ENCODE measurements at regions not wholly inside any gene's neighbourhood (a gene's known extent, or its start where the extent isn't known, plus 50 kb on each side); places are given as distances from the start of the nearest gene placed in this dataset. TPM values are rescaled to one million over a fixed set of nuclear protein-coding genes. Genes with fewer than 3 reads are reported as not detected.

GRCh38 chr2:51085420-51086068 is 53.6 kb upstream of the NRXN1 start (continued):
- TF ChIP-seq, protein P1, sequence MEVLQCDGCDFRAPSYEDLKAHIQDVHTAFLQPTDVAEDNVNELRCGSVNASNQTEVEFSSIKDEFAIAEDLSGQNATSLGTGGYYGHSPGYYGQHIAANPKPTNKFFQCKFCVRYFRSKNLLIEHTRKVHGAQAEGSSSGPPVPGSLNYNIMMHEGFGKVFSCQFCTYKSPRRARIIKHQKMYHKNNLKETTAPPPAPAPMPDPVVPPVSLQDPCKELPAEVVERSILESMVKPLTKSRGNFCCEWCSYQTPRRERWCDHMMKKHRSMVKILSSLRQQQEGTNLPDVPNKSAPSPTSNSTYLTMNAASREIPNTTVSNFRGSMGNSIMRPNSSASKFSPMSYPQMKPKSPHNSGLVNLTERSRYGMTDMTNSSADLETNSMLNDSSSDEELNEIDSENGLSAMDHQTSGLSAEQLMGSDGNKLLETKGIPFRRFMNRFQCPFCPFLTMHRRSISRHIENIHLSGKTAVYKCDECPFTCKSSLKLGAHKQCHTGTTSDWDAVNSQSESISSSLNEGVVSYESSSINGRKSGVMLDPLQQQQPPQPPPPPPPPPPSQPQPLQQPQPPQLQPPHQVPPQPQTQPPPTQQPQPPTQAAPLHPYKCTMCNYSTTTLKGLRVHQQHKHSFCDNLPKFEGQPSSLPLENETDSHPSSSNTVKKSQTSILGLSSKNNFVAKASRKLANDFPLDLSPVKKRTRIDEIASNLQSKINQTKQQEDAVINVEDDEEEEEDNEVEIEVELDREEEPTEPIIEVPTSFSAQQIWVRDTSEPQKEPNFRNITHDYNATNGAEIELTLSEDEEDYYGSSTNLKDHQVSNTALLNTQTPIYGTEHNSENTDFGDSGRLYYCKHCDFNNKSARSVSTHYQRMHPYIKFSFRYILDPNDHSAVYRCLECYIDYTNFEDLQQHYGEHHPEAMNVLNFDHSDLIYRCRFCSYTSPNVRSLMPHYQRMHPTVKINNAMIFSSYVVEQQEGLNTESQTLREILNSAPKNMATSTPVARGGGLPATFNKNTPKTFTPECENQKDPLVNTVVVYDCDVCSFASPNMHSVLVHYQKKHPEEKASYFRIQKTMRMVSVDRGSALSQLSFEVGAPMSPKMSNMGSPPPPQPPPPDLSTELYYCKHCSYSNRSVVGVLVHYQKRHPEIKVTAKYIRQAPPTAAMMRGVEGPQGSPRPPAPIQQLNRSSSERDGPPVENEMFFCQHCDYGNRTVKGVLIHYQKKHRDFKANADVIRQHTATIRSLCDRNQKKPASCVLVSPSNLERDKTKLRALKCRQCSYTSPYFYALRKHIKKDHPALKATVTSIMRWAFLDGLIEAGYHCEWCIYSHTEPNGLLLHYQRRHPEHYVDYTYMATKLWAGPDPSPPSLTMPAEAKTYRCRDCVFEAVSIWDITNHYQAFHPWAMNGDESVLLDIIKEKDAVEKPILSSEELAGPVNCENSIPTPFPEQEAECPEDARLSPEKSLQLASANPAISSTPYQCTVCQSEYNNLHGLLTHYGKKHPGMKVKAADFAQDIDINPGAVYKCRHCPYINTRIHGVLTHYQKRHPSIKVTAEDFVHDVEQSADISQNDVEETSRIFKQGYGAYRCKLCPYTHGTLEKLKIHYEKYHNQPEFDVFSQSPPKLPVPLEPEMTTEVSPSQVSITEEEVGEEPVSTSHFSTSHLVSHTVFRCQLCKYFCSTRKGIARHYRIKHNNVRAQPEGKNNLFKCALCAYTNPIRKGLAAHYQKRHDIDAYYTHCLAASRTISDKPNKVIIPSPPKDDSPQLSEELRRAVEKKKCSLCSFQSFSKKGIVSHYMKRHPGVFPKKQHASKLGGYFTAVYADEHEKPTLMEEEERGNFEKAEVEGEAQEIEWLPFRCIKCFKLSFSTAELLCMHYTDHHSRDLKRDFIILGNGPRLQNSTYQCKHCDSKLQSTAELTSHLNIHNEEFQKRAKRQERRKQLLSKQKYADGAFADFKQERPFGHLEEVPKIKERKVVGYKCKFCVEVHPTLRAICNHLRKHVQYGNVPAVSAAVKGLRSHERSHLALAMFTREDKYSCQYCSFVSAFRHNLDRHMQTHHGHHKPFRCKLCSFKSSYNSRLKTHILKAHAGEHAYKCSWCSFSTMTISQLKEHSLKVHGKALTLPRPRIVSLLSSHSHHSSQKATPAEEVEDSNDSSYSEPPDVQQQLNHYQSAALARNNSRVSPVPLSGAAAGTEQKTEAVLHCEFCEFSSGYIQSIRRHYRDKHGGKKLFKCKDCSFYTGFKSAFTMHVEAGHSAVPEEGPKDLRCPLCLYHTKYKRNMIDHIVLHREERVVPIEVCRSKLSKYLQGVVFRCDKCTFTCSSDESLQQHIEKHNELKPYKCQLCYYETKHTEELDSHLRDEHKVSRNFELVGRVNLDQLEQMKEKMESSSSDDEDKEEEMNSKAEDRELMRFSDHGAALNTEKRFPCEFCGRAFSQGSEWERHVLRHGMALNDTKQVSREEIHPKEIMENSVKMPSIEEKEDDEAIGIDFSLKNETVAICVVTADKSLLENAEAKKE (CRISPR knock-in tag; IDR thresholded peaks at IDR 0.05) = no peak

- Mint-ChIP-seq H3K27ac (peak overlapping the region; percentile 20; the same call in 1 of the 2 replicates), H3K9me3 (no peaks in the 10 kb centered on the region; the same call in 2 of the 3 replicates), H3K4me1 (peaks cover 12% of the 10 kb centered on the region), H3K27me3 (ENCODE audit: insufficient read depth, low read depth, poor library complexity) (peaks cover 1% of the 10 kb centered on the region), H3K4me3 (no peak overlapping the region), H3K36me3 (ENCODE audit: low read depth) (peaks cover 2% of the 10 kb centered on the region; the same call in 1 of the 3 replicates)
- Histone ChIP-seq H3K27ac (ENCODE audit: low read depth) (no peak overlapping the region), H3K4me3 (no peak overlapping the region), H2AFZ (no peak overlapping the region), H3K36me3 (ENCODE audit: insufficient read depth) (no peaks in the 10 kb centered on the region), H3K4me1 (ENCODE audit: insufficient read depth) (peaks cover 4% of the 10 kb centered on the region), H3K4me2 (no peak overlapping the region), H3K27me3 (ENCODE audit: insufficient read depth) (no peaks in the 10 kb centered on the region), H4K20me1 (replicated peaks; ENCODE audit: insufficient read depth) (no peaks in the 10 kb centered on the region), H3K9me2 (ENCODE audit: insufficient read depth) (no peaks in the 10 kb centered on the region), H3K79me2 (replicated peaks; ENCODE audit: insufficient read depth) (no peaks in the 10 kb centered on the region), H3F3A (replicated peaks; ENCODE audit: low read depth) (no peaks in the 10 kb centered on the region)
- TF ChIP-seq, protein P2, sequence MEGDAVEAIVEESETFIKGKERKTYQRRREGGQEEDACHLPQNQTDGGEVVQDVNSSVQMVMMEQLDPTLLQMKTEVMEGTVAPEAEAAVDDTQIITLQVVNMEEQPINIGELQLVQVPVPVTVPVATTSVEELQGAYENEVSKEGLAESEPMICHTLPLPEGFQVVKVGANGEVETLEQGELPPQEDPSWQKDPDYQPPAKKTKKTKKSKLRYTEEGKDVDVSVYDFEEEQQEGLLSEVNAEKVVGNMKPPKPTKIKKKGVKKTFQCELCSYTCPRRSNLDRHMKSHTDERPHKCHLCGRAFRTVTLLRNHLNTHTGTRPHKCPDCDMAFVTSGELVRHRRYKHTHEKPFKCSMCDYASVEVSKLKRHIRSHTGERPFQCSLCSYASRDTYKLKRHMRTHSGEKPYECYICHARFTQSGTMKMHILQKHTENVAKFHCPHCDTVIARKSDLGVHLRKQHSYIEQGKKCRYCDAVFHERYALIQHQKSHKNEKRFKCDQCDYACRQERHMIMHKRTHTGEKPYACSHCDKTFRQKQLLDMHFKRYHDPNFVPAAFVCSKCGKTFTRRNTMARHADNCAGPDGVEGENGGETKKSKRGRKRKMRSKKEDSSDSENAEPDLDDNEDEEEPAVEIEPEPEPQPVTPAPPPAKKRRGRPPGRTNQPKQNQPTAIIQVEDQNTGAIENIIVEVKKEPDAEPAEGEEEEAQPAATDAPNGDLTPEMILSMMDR (conservative IDR thresholded peaks at IDR 0.05; ENCODE audit: low read depth in 2 of 2) = 0 out of 4 replicates have a peak, but pooled peaks of 1 of the 2 experiments have one; percentile 8
- TF ChIP-seq CREB1 (CRISPR knock-in tag; IDR thresholded peaks at IDR 0.05; ENCODE audit: low read depth) = no peak
- peak; percentile 86 for ATAC-seq
- DNase-seq (ENCODE audit: low spot score) = peak; percentile 56
Observed at GRCh38 chr2:51084750-51085149, 52.8 kb upstream of the NRXN1 start.

MicroRNAs encoded in the stretch of these regions (microRNA counts, 767-probe panel; counts per million panel counts)
- not detected for microRNA hsa-miR-4431

Small RNA genes lying in the stretch of these regions (microRNA-seq; reads per million reads assigned to microRNA genes)
- not detected for gene MIR4431

Small RNA genes lying in the stretch of these regions (small RNA-seq; reads per million reads assigned to genes)
- gene AC010967.3 (ENCODE audit: low replicate concordance) (not detected), gene AC069157.1 (ENCODE audit: low replicate concordance) (not detected), gene AC097463.2 (ENCODE audit: low replicate concordance) (not detected), gene CRYGGP (ENCODE audit: low replicate concordance) (not detected), gene MIR4431 (ENCODE audit: low replicate concordance) (not detected), gene RF00019 (ENCODE audit: low replicate concordance) (not detected), gene RF00424 (ENCODE audit: low replicate concordance) (not detected), gene RNU6-997P (ENCODE audit: low replicate concordance) (not detected)

Measured in GM23338 (cell line).